Mesothelial cell of epicardium (in vitro differentiated cells): ENCODE measurements at regions not wholly inside any gene's neighbourhood (a gene's known extent, or its start where the extent isn't known, plus 50 kb on each side); places are given as distances from the start of the nearest gene placed in this dataset.

ENCODE experiments used
- DNase-seq, 2 experiments: peaks; one replicate each; pipeline ENCODE4 v3.0.0; 2021; ENCODE audit warnings: low spot score in 2 of 2; ENCODE audit not compliant: unreplicated experiment in 2 of 2
- H3K27ac Mint-ChIP-seq: 2 replicates; pipeline ENCODE4 v1.8.0; 2021; ENCODE audit warnings: mixed read lengths
- H3K27me3 Mint-ChIP-seq: 2 replicates; pipeline ENCODE4 v1.8.0; 2021; ENCODE audit warnings: low read depth, mixed read lengths
- H3K36me3 Mint-ChIP-seq: 2 replicates; pipeline ENCODE4 v1.8.0; 2021; ENCODE audit warnings: mixed read lengths
- H3K4me1 Mint-ChIP-seq: 2 replicates; pipeline ENCODE4 v1.8.0; 2021; ENCODE audit warnings: mixed read lengths
- H3K4me3 Mint-ChIP-seq: 2 replicates; pipeline ENCODE4 v1.8.0; 2021; ENCODE audit warnings: mild to moderate bottlenecking, moderate library complexity, mixed read lengths
- H3K9me3 Mint-ChIP-seq: 2 replicates; pipeline ENCODE4 v1.8.0; 2021; ENCODE audit warnings: mixed read lengths
- CTCF ChIP-seq: fragments of 200-600 bp; sonication (generic); IDR thresholded peaks from one replicate; pipeline ENCODE4 v1.5.0; 2021; ENCODE audit warnings: antibody characterized with exemption; ENCODE audit not compliant: unreplicated experiment

GRCh38 chr12:63079791-63080502 is 71.1 kb downstream of the AVPR1A start:
- DNase-seq = no peak
- Mint-ChIP-seq H3K9me3 (no peaks in the 10 kb centered on the region), H3K27me3 (no peaks in the 10 kb centered on the region), H3K36me3 (no peaks in the 10 kb centered on the region), H3K27ac (no peak overlapping the region), H3K4me3 (no peak overlapping the region), H3K4me1 (peaks cover 3% of the 10 kb centered on the region)
- no peak for TF ChIP-seq CTCF

GRCh38 chr12:63078906-63079305 is 72.1 kb downstream of the AVPR1A start:
- Mint-ChIP-seq H3K4me3 (no peak overlapping the region), H3K9me3 (peaks cover 3% of the 10 kb centered on the region), H3K36me3 (no peaks in the 10 kb centered on the region), H3K27me3 (no peaks in the 10 kb centered on the region), H3K27ac (no peak overlapping the region), H3K4me1 (peaks cover 3% of the 10 kb centered on the region)
- TF ChIP-seq CTCF = no peak
- no peak for DNase-seq

- H3K4me3 Mint-ChIP-seq = no peak overlapping the region
- no peaks in the 10 kb centered on the region for H3K36me3 Mint-ChIP-seq
- peaks cover 3% of the 10 kb centered on the region for H3K4me1 Mint-ChIP-seq
- DNase-seq = no peak
- peaks cover 3% of the 10 kb centered on the region for H3K9me3 Mint-ChIP-seq
- no peak for TF ChIP-seq CTCF
- H3K27me3 Mint-ChIP-seq = no peaks in the 10 kb centered on the region
- no peak overlapping the region for H3K27ac Mint-ChIP-seq
Observed at GRCh38 chr12:63075376-63076060, 75.5 kb downstream of the AVPR1A start.

GRCh38 chr12:63070709-63071108 is 80.3 kb downstream of the AVPR1A start:
- no peak for DNase-seq
- Mint-ChIP-seq H3K27ac (no peak overlapping the region), H3K36me3 (no peaks in the 10 kb centered on the region), H3K4me3 (no peak overlapping the region), H3K9me3 (peaks cover 3% of the 10 kb centered on the region), H3K4me1 (peaks cover 3% of the 10 kb centered on the region), H3K27me3 (no peaks in the 10 kb centered on the region)
- no peak for TF ChIP-seq CTCF

GRCh38 chr12:63069860-63070617 is 81.0 kb downstream of the AVPR1A start:
- no peak for DNase-seq
- Mint-ChIP-seq H3K36me3 (no peaks in the 10 kb centered on the region), H3K27me3 (no peaks in the 10 kb centered on the region), H3K27ac (no peak overlapping the region), H3K4me1 (peaks cover 3% of the 10 kb centered on the region), H3K4me3 (no peak overlapping the region), H3K9me3 (peaks cover 3% of the 10 kb centered on the region)
- TF ChIP-seq CTCF = no peak
